Epithelial cell of proximal tubule (primary cell): ENCODE measurements at regions not wholly inside any gene's neighbourhood (a gene's known extent, or its start where the extent isn't known, plus 50 kb on each side); places are given as distances from the start of the nearest gene placed in this dataset.

Experiments
- DNase-seq: peaks from one replicate; pipeline ENCODE4 v3.0.0-alpha.2; 2011; ENCODE audit warnings: low read depth
- H3K4me3 ChIP-seq: 2 replicates; pipeline ENCODE4 v1.5.1; 2011; ENCODE audit warnings: low read depth, mild to moderate bottlenecking, low read length
- TF ChIP-seq, protein P1 (sequence below): conservative IDR thresholded peaks from 2 replicates; pipeline ENCODE4 v1.5.1; 2012; ENCODE audit warnings: low read depth, mild to moderate bottlenecking, low read length

DNA sequence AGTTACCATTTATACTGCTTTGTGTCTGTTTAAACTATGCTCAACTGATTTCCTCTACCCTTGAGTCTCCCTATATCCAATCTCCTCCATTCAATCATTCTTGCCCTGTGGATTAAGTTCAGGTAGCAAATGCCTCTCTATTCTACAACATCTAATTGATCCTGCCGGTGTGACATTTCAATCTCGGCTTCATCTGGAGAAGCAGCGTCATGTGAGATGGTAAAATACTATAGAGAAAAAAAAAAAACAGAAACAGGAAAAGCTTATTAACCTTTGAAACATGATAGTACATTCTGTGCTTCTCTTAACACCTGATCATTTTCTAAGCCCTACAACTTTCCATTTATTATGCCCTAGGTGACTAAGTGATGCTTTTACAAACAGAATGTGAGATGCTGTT, 89.4 kb downstream of the KCTD12 start:
- no peak for DNase-seq
- H3K4me3 ChIP-seq: no peak overlapping the region
- TF ChIP-seq, protein P1, sequence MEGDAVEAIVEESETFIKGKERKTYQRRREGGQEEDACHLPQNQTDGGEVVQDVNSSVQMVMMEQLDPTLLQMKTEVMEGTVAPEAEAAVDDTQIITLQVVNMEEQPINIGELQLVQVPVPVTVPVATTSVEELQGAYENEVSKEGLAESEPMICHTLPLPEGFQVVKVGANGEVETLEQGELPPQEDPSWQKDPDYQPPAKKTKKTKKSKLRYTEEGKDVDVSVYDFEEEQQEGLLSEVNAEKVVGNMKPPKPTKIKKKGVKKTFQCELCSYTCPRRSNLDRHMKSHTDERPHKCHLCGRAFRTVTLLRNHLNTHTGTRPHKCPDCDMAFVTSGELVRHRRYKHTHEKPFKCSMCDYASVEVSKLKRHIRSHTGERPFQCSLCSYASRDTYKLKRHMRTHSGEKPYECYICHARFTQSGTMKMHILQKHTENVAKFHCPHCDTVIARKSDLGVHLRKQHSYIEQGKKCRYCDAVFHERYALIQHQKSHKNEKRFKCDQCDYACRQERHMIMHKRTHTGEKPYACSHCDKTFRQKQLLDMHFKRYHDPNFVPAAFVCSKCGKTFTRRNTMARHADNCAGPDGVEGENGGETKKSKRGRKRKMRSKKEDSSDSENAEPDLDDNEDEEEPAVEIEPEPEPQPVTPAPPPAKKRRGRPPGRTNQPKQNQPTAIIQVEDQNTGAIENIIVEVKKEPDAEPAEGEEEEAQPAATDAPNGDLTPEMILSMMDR: no peak

DNA sequence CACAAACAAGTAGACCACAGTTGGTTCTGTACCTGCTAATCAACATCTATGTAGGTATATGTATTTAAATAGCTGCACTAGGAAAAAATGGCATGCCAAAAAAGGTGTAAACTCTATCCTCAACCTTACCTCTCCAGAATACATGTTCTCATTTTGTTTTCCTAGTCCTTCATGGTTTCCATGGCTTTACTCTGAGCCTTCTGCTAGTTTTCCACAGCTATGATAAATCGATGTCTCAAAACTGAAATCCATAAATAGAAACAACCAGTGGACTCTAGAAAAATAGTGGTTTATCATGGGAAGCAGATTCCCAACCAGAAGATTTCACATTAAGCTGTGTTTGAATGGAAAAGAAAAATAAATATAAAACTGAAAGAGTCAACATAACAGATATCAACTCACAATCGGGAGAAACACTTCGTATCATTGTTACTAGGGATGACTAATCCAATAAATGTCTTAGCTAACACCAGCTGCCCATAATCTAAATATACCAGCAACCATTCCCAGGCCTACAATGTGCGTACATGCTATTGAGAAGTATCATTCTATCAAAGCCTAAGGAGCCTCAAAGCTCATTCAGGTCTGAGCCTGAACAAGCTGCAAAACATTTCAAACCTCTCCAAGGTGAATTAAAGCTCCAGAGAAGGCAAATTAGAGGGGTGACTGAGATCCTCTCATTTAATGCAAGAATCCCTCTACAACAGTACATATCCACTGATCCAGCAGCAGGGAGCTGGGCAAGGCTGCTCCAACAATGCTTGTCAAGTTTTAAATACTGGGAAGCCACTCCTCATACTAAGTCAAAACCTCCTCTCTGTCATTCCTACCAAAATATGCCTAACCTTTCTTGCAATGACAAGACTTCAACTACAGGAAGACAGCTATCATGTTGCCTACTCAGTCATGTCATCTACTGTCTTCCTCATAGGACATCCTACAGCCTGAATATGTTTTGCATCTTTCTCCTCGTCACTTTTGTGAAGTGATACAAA, 90.2 kb downstream of the KCTD12 start:
- TF ChIP-seq, protein P1: no peak
- no peak for DNase-seq
- H3K4me3 ChIP-seq: no peak overlapping the region

DNA sequence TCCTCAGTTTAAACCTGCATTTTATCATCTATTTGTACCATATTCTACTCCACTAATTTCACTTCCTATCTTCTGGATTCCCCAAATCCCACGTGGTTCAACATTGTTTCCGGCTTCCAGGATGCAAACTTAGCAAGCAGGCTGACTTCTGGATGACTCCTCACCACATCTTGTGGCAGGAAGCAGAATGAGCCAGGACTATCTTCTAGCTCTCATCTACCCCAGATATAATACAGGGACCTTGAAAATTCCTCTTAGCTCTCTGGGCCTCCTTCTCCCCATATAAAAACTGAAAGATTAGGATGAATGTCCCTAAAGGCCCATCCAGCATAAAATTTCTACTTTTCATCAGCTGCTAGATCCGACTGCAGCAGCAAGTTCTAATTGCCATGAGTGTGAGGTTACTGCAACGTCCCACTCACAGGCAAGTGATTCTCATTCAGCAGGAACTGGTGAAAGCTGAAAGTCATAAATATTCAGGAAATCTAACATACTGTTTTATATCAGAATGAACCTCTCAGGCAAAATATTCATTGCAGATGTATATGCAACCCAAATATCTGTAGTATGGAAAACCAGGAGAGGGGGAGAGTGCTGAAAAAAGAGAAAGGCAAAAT, 93.4 kb downstream of the KCTD12 start:
- TF ChIP-seq, protein P1: no peak
- DNase-seq: no peak
- H3K4me3 ChIP-seq: no peak overlapping the region

DNA sequence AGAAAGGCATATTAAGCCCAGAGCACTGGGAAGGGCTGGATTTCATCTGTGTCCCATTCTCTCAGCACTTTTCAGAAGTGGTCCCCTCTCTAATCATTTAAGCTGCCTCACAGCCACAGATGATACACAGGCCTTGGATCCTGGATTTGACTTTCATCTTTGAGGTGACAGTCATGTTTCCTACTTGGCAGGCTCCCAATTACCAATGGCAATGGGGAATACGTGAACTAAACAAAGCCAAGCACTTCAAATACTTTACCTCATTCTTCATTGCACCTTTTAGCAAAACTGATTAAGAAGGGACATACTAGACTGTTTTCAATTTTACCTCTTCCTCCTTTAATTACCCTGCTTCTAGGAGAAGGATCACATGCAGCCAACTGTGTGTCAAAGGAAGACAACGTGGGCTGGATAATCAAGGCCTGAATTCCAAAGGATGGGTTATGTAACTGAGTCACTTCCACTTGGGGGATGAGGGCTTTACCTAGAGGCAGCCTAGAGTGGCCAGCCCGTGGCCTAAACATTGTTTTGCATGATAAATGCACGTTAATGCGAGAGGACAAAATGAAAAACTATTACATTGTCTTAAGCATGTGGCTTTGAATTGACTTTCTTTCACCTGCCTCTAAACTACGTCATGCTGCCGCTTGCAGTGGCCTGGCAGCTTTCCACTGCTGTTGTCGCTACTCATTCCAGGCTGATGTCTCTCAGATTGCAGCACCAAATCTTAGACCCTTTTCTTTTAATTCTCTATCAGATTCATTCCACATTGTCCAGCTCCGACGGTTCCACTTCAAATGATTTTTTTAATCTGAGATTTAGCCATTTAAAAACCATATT, 95.0 kb downstream of the KCTD12 start:
- DNase-seq: no peak
- no peak overlapping the region for H3K4me3 ChIP-seq
- TF ChIP-seq, protein P1: no peak

DNA sequence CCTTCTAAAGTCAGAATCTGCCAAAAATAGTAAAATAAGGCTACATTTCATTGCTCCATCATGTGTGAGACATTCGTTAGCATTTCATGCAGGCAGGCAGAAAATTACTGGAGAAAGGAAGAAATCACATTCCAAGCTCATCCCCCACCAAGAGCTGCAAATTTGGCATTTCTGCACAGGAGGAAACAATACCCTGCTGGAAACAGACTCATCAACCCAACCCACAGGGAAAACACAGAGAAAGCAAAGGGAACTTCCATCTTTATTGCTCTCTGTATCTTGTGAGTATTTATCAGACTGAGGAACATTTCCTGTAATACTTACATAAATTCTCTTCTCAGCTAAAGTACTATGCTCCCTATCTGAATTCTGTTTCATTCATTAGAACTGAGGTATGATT, 95.7 kb downstream of the KCTD12 start:
- TF ChIP-seq, protein P1: no peak
- no peak overlapping the region for H3K4me3 ChIP-seq
- no peak for DNase-seq

DNA sequence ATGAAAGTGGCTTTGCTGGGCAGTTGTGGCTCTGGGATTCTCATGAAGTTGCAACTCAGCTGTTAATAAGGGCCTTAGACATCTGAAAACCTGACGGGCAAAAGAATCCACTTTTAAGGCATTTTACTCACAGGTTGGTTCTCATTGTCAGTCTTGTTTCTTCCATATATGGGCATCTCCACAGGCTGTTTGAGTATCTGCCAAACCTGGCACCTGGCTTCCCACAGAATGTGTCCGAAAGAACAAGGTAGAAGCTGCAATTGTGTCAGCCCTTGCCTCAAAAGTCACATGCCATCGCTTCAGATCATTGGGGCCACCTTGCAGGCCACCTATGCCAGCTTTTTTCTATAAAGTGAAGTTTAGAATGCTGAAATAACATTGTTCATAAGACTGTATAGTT, 102.4 kb downstream of the KCTD12 start:
- no peak for DNase-seq
- TF ChIP-seq, protein P1: no peak
- no peak overlapping the region for H3K4me3 ChIP-seq
